Neural cell (in vitro differentiated cells): ENCODE measurements at regions not wholly inside any gene's neighbourhood (a gene's known extent, or its start where the extent isn't known, plus 50 kb on each side); places are given as distances from the start of the nearest gene placed in this dataset.

Source experiments
- H2AFZ ChIP-seq: fragments of 200-600, 300-800 bp; sonication (generic), shearing (Covaris generic); 2 replicates; pipeline ENCODE4 v1.6.0; 2014; ENCODE audit warnings: low read depth, mild to moderate bottlenecking, antibody characterized with exemption, low read length, moderate library complexity
- H3F3A ChIP-seq: fragments of 200-600 bp; shearing (Covaris generic); 2 replicates; pipeline ENCODE4 v1.6.1; 2016; ENCODE audit warnings: mild to moderate bottlenecking, moderate library complexity, mixed read lengths, antibody characterized with exemption, low read length; ENCODE audit not compliant: insufficient read depth, poor library complexity, severe bottlenecking
- H3K27ac ChIP-seq: fragments of 200-600, 300-800 bp; sonication (generic), shearing (Covaris generic); 2 replicates; pipeline ENCODE4 v1.5.1; 2014; ENCODE audit warnings: mild to moderate bottlenecking, low read length, moderate library complexity
- H3K27me3 ChIP-seq: fragments of 300-800, 200-600 bp; sonication (generic), shearing (Covaris generic); 2 replicates; pipeline ENCODE4 v1.6.0; 2014; ENCODE audit warnings: mild to moderate bottlenecking, low read depth, low read length, moderate library complexity; ENCODE audit not compliant: insufficient read depth
- H3K36me3 ChIP-seq: fragments of 300-800, 200-600 bp; sonication (generic), shearing (Covaris generic); 2 replicates; pipeline ENCODE4 v1.5.1; 2014; ENCODE audit warnings: mild to moderate bottlenecking, antibody characterized with exemption, low read length, moderate library complexity; ENCODE audit not compliant: insufficient read depth
- H3K4me2 ChIP-seq: fragments of 300-800, 200-600 bp; sonication (generic), shearing (Covaris generic); 2 replicates; pipeline ENCODE4 v1.6.0; 2014; ENCODE audit warnings: mild to moderate bottlenecking, low read length
- H3K4me3 ChIP-seq: fragments of 300-800, 200-600 bp; sonication (generic), shearing (Covaris generic); 2 replicates; pipeline ENCODE4 v1.5.1; 2014; ENCODE audit warnings: mild to moderate bottlenecking, low read length, moderate library complexity
- H3K79me2 ChIP-seq: fragments of 200-600 bp; shearing (Covaris generic); replicated peaks from 2 replicates; pipeline ENCODE4 v1.6.0; 2014; ENCODE audit warnings: mild to moderate bottlenecking, low read length, moderate library complexity; ENCODE audit not compliant: insufficient read depth
- H3K9ac ChIP-seq: fragments of 300-800, 200-600 bp; sonication (generic), shearing (Covaris generic); 2 replicates; pipeline ENCODE4 v1.6.1; 2016; ENCODE audit warnings: mild to moderate bottlenecking, low read length, mixed read lengths
- H3K9me2 ChIP-seq: fragments of 200-600 bp; shearing (Covaris generic); 2 replicates; pipeline ENCODE4 v1.6.1; 2016; ENCODE audit warnings: mild to moderate bottlenecking, low read length, mixed read lengths; ENCODE audit not compliant: insufficient read depth
- H3K9me3 ChIP-seq: fragments of 200-600, 300-800 bp; sonication (generic), shearing (Covaris generic); 2 replicates; pipeline ENCODE4 v1.6.1; 2016; ENCODE audit warnings: mild to moderate bottlenecking, mixed run types, low read length, moderate library complexity, mixed read lengths
- H4K20me1 ChIP-seq: fragments of 200-600 bp; shearing (Covaris generic); 2 replicates; pipeline ENCODE4 v1.6.1; 2016; ENCODE audit warnings: mild to moderate bottlenecking, mixed run types; ENCODE audit not compliant: insufficient read depth
- CTCF ChIP-seq: fragments of 450-650 bp; IDR thresholded peaks from 2 replicates; pipeline ENCODE4 v1.5.1; 2014; ENCODE audit warnings: antibody characterized with exemption, mild to moderate bottlenecking, moderate library complexity; ENCODE audit not compliant: poor library complexity, severe bottlenecking
- EP300 ChIP-seq: fragments of 450-650 bp; conservative IDR thresholded peaks from 2 replicates; pipeline ENCODE4 v1.6.1; 2014; ENCODE audit warnings: antibody characterized with exemption, mild to moderate bottlenecking, moderate library complexity; ENCODE audit not compliant: poor library complexity, severe bottlenecking
- EZH2 ChIP-seq: fragments of 200-600, 300-800 bp; shearing (Covaris generic), sonication (generic); IDR thresholded peaks from 2 replicates; pipeline ENCODE4 v1.6.1; 2014; ENCODE audit warnings: antibody characterized with exemption, low read length, borderline replicate concordance, mild to moderate bottlenecking; ENCODE audit not compliant: insufficient read depth, poor library complexity, severe bottlenecking
- MXI1 ChIP-seq: fragments of 450-650 bp; conservative IDR thresholded peaks from 2 replicates; pipeline ENCODE4 v1.6.1; 2014; ENCODE audit warnings: antibody characterized with exemption, mild to moderate bottlenecking; ENCODE audit not compliant: poor library complexity, severe bottlenecking
- POLR2AphosphoS5 ChIP-seq: IDR thresholded peaks from 2 replicates; pipeline ENCODE4 v1.6.1; 2012
- RAD21 ChIP-seq: fragments of 450-650 bp; conservative IDR thresholded peaks from 2 replicates; pipeline ENCODE4 v1.6.1; 2014; ENCODE audit warnings: antibody characterized with exemption, mild to moderate bottlenecking, moderate library complexity
- REST ChIP-seq: IDR thresholded peaks from 2 replicates; pipeline ENCODE4 v1.6.1; 2012; ENCODE audit warnings: borderline replicate concordance
- SMC3 ChIP-seq: fragments of 450-650 bp; conservative IDR thresholded peaks from 2 replicates; pipeline ENCODE4 v1.6.1; 2014; ENCODE audit warnings: antibody characterized with exemption, mild to moderate bottlenecking, moderate library complexity; ENCODE audit not compliant: poor library complexity
- TAF1 ChIP-seq: IDR thresholded peaks from 2 replicates; pipeline ENCODE4 v1.6.1; 2012; ENCODE audit warnings: low read depth

- H2AFZ ChIP-seq, result no peak overlapping the region
- H3F3A ChIP-seq, result no peaks in the 10 kb centered on the region
- no peaks in the 10 kb centered on the region for H3K27me3 ChIP-seq
- no peak overlapping the region for H3K4me2 ChIP-seq
- no peaks in the 10 kb centered on the region for H3K79me2 ChIP-seq
- H3K9me2 ChIP-seq, result no peaks in the 10 kb centered on the region
- H3K9ac ChIP-seq, result no peak overlapping the region
- H3K9me3 ChIP-seq, result peaks cover 3% of the 10 kb centered on the region
- no peak overlapping the region for H3K4me3 ChIP-seq
- TF ChIP-seq POLR2AphosphoS5, result no peak
- no peak for TF ChIP-seq EP300
- TF ChIP-seq TAF1, result no peak
- no peak for TF ChIP-seq EZH2
- TF ChIP-seq MXI1, result no peak
- TF ChIP-seq REST, result no peak
- TF ChIP-seq SMC3, result no peak
- no peak for TF ChIP-seq CTCF
- no peak for TF ChIP-seq RAD21
- H4K20me1 ChIP-seq, result no peaks in the 10 kb centered on the region
- H3K27ac ChIP-seq, result no peak overlapping the region
- H3K36me3 ChIP-seq, result no peaks in the 10 kb centered on the region
These were observed 300.2 kb downstream of the FBXW7 start for GRCh38 chr4:152235718-152236117.

- Histone ChIP-seq H3K4me2 (no peak overlapping the region), H3K9me2 (no peaks in the 10 kb centered on the region), H3F3A (no peaks in the 10 kb centered on the region), H3K79me2 (no peaks in the 10 kb centered on the region), H3K9ac (no peak overlapping the region), H3K4me3 (no peak overlapping the region), H3K27ac (no peak overlapping the region), H3K36me3 (no peaks in the 10 kb centered on the region), H2AFZ (no peak overlapping the region), H4K20me1 (no peaks in the 10 kb centered on the region), H3K9me3 (peaks cover 3% of the 10 kb centered on the region), H3K27me3 (no peaks in the 10 kb centered on the region)
- no peak for TF ChIP-seq SMC3
- no peak for TF ChIP-seq CTCF
- no peak for TF ChIP-seq MXI1
- TF ChIP-seq TAF1, result no peak
- TF ChIP-seq RAD21, result no peak
- TF ChIP-seq REST, result no peak
- no peak for TF ChIP-seq POLR2AphosphoS5
- no peak for TF ChIP-seq EZH2
These were observed 301.3 kb downstream of the FBXW7 start for GRCh38 chr4:152234571-152234970.
